Neural cell (in vitro differentiated cells): ENCODE measurements at regions not wholly inside any gene's neighbourhood (a gene's known extent, or its start where the extent isn't known, plus 50 kb on each side); places are given as distances from the start of the nearest gene placed in this dataset.

ENCODE experiments used
- H2AFZ ChIP-seq: fragments of 200-600, 300-800 bp; sonication (generic), shearing (Covaris generic); 2 replicates; pipeline ENCODE4 v1.6.0; 2014; ENCODE audit warnings: low read depth, mild to moderate bottlenecking, antibody characterized with exemption, low read length, moderate library complexity
- H3F3A ChIP-seq: fragments of 200-600 bp; shearing (Covaris generic); 2 replicates; pipeline ENCODE4 v1.6.1; 2016; ENCODE audit warnings: mild to moderate bottlenecking, moderate library complexity, mixed read lengths, antibody characterized with exemption, low read length; ENCODE audit not compliant: insufficient read depth, poor library complexity, severe bottlenecking
- H3K27ac ChIP-seq: fragments of 200-600, 300-800 bp; sonication (generic), shearing (Covaris generic); 2 replicates; pipeline ENCODE4 v1.5.1; 2014; ENCODE audit warnings: mild to moderate bottlenecking, low read length, moderate library complexity
- H3K27me3 ChIP-seq: fragments of 300-800, 200-600 bp; sonication (generic), shearing (Covaris generic); 2 replicates; pipeline ENCODE4 v1.6.0; 2014; ENCODE audit warnings: mild to moderate bottlenecking, low read depth, low read length, moderate library complexity; ENCODE audit not compliant: insufficient read depth
- H3K36me3 ChIP-seq: fragments of 300-800, 200-600 bp; sonication (generic), shearing (Covaris generic); 2 replicates; pipeline ENCODE4 v1.5.1; 2014; ENCODE audit warnings: mild to moderate bottlenecking, antibody characterized with exemption, low read length, moderate library complexity; ENCODE audit not compliant: insufficient read depth
- H3K4me2 ChIP-seq: fragments of 300-800, 200-600 bp; sonication (generic), shearing (Covaris generic); 2 replicates; pipeline ENCODE4 v1.6.0; 2014; ENCODE audit warnings: mild to moderate bottlenecking, low read length
- H3K4me3 ChIP-seq: fragments of 300-800, 200-600 bp; sonication (generic), shearing (Covaris generic); 2 replicates; pipeline ENCODE4 v1.5.1; 2014; ENCODE audit warnings: mild to moderate bottlenecking, low read length, moderate library complexity
- H3K79me2 ChIP-seq: fragments of 200-600 bp; shearing (Covaris generic); replicated peaks from 2 replicates; pipeline ENCODE4 v1.6.0; 2014; ENCODE audit warnings: mild to moderate bottlenecking, low read length, moderate library complexity; ENCODE audit not compliant: insufficient read depth
- H3K9ac ChIP-seq: fragments of 300-800, 200-600 bp; sonication (generic), shearing (Covaris generic); 2 replicates; pipeline ENCODE4 v1.6.1; 2016; ENCODE audit warnings: mild to moderate bottlenecking, low read length, mixed read lengths
- H3K9me2 ChIP-seq: fragments of 200-600 bp; shearing (Covaris generic); 2 replicates; pipeline ENCODE4 v1.6.1; 2016; ENCODE audit warnings: mild to moderate bottlenecking, low read length, mixed read lengths; ENCODE audit not compliant: insufficient read depth
- H3K9me3 ChIP-seq: fragments of 200-600, 300-800 bp; sonication (generic), shearing (Covaris generic); 2 replicates; pipeline ENCODE4 v1.6.1; 2016; ENCODE audit warnings: mild to moderate bottlenecking, mixed run types, low read length, moderate library complexity, mixed read lengths
- H4K20me1 ChIP-seq: fragments of 200-600 bp; shearing (Covaris generic); 2 replicates; pipeline ENCODE4 v1.6.1; 2016; ENCODE audit warnings: mild to moderate bottlenecking, mixed run types; ENCODE audit not compliant: insufficient read depth
- CTCF ChIP-seq: fragments of 450-650 bp; IDR thresholded peaks from 2 replicates; pipeline ENCODE4 v1.5.1; 2014; ENCODE audit warnings: antibody characterized with exemption, mild to moderate bottlenecking, moderate library complexity; ENCODE audit not compliant: poor library complexity, severe bottlenecking
- EP300 ChIP-seq: fragments of 450-650 bp; conservative IDR thresholded peaks from 2 replicates; pipeline ENCODE4 v1.6.1; 2014; ENCODE audit warnings: antibody characterized with exemption, mild to moderate bottlenecking, moderate library complexity; ENCODE audit not compliant: poor library complexity, severe bottlenecking
- EZH2 ChIP-seq: fragments of 200-600, 300-800 bp; shearing (Covaris generic), sonication (generic); IDR thresholded peaks from 2 replicates; pipeline ENCODE4 v1.6.1; 2014; ENCODE audit warnings: antibody characterized with exemption, low read length, borderline replicate concordance, mild to moderate bottlenecking; ENCODE audit not compliant: insufficient read depth, poor library complexity, severe bottlenecking
- MXI1 ChIP-seq: fragments of 450-650 bp; conservative IDR thresholded peaks from 2 replicates; pipeline ENCODE4 v1.6.1; 2014; ENCODE audit warnings: antibody characterized with exemption, mild to moderate bottlenecking; ENCODE audit not compliant: poor library complexity, severe bottlenecking
- POLR2AphosphoS5 ChIP-seq: IDR thresholded peaks from 2 replicates; pipeline ENCODE4 v1.6.1; 2012
- RAD21 ChIP-seq: fragments of 450-650 bp; conservative IDR thresholded peaks from 2 replicates; pipeline ENCODE4 v1.6.1; 2014; ENCODE audit warnings: antibody characterized with exemption, mild to moderate bottlenecking, moderate library complexity
- REST ChIP-seq: IDR thresholded peaks from 2 replicates; pipeline ENCODE4 v1.6.1; 2012; ENCODE audit warnings: borderline replicate concordance
- SMC3 ChIP-seq: fragments of 450-650 bp; conservative IDR thresholded peaks from 2 replicates; pipeline ENCODE4 v1.6.1; 2014; ENCODE audit warnings: antibody characterized with exemption, mild to moderate bottlenecking, moderate library complexity; ENCODE audit not compliant: poor library complexity
- TAF1 ChIP-seq: IDR thresholded peaks from 2 replicates; pipeline ENCODE4 v1.6.1; 2012; ENCODE audit warnings: low read depth

DNA sequence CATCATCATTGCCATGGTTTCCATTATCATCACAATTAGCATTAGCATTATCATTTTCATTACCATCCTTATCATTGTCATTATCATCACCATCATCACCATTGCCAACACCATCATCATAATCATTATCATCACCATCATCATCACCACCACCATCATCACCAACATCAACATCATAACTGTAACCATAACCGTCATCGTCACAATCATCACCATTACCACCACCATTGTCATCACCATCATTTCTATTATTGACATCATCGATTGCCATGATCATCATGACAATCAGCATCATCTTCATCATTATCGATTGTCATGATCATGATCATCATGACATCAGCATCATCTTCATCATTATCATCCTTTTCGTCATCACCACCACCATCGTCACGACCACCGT is 88.9 kb upstream of the MSX1 start:
- Histone ChIP-seq H3K4me3 (no peak overlapping the region), H3F3A (no peaks in the 10 kb centered on the region), H3K79me2 (no peaks in the 10 kb centered on the region), H3K9me3 (no peaks in the 10 kb centered on the region), H3K4me2 (no peak overlapping the region), H3K27ac (no peak overlapping the region), H3K27me3 (no peaks in the 10 kb centered on the region), H3K36me3 (no peaks in the 10 kb centered on the region), H4K20me1 (no peaks in the 10 kb centered on the region), H2AFZ (no peak overlapping the region), H3K9ac (no peak overlapping the region), H3K9me2 (no peaks in the 10 kb centered on the region)
- TF ChIP-seq REST (no peak), EZH2 (no peak), TAF1 (no peak), MXI1 (no peak), EP300 (no peak), CTCF (no peak), RAD21 (no peak), POLR2AphosphoS5 (no peak), SMC3 (no peak)

DNA sequence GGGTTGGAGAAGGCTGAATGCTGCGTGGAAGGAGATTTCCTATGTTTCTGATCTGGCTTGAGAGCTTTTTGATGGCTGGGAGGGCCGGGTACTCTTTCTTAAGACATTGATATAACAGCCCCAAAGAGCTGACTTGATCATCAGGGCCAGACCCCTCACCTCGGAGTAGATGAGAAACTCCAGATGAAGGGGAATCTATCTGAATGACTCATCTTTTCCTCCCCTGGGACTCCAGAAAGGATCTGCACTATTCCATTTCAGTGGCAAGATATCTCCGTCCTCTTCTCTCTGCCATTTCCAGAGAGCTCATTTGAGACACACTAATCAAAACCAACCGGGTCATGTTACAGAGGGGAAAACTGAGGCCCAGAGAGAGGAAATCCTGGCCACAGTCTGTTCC is 92.9 kb upstream of the MSX1 start:
- no peaks in the 10 kb centered on the region for H3K79me2 ChIP-seq
- H3K9me3 ChIP-seq, result no peaks in the 10 kb centered on the region
- no peaks in the 10 kb centered on the region for H3F3A ChIP-seq
- no peak for TF ChIP-seq TAF1
- TF ChIP-seq MXI1, result no peak
- no peak for TF ChIP-seq EP300
- TF ChIP-seq POLR2AphosphoS5, result no peak
- no peak for TF ChIP-seq EZH2
- no peak for TF ChIP-seq CTCF
- no peak for TF ChIP-seq REST
- H3K9ac ChIP-seq, result no peak overlapping the region
- no peak overlapping the region for H2AFZ ChIP-seq
- H3K27ac ChIP-seq, result no peak overlapping the region
- H3K9me2 ChIP-seq, result no peaks in the 10 kb centered on the region
- no peaks in the 10 kb centered on the region for H4K20me1 ChIP-seq
- H3K4me2 ChIP-seq, result no peak overlapping the region
- H3K4me3 ChIP-seq, result no peak overlapping the region
- peaks cover 15% of the 10 kb centered on the region for H3K27me3 ChIP-seq
- H3K36me3 ChIP-seq, result no peaks in the 10 kb centered on the region
